Heart left ventricle (tissue), 16 donors: ENCODE measurements at regions not wholly inside any gene's neighbourhood (a gene's known extent, or its start where the extent isn't known, plus 50 kb on each side); places are given as distances from the start of the nearest gene placed in this dataset.
"Not testable (repeated sequence)": the region's sequence is repeated elsewhere in the genome, so short reads cannot be mapped to it uniquely, and the experiment has no call there.

Experiments used
- ATAC-seq, 4 donors: fragments of 200-7000 bp; cut with Tn5 transposase; one replicate each; pipeline ENCODE4 v1.9.1; 2020 to 2022; ENCODE audit warnings: moderate library complexity in 4 of 4, mild to moderate bottlenecking in 3 of 4, moderate number of reproducible peaks in 1 of 4
- DNase-seq, 5 donors: peaks; one replicate each; pipeline ENCODE4 v3.0.0-alpha.2; 2020
- H3K27ac ChIP-seq, 12 donors: fragments of 200-600 bp; sonication (generic) in 4 of 12; one replicate each; pipeline versions ENCODE4 v1.5.0 to v1.8.0; 2016 to 2022; ENCODE audit warnings: mild to moderate bottlenecking in 2 of 12
- H3K27me3 ChIP-seq, 9 donors: fragments of 200-600 bp; sonication (generic) in 2 of 9; one replicate each; pipeline versions ENCODE4 v1.5.1 to v1.8.0; 2016 to 2022; ENCODE audit warnings: mild to moderate bottlenecking in 3 of 9
- H3K36me3 ChIP-seq, 9 donors: fragments of 200-600 bp; sonication (generic) in 2 of 9; one replicate each; pipeline versions ENCODE4 v1.5.0 to v1.8.0; 2018 to 2022; ENCODE audit warnings: mild to moderate bottlenecking in 2 of 9
- H3K4me1 ChIP-seq, 12 donors: fragments of 200-600 bp; sonication (generic) in 4 of 12; one replicate each; pipeline versions ENCODE4 v1.5.0 to v1.8.0; 2016 to 2022; ENCODE audit warnings: mild to moderate bottlenecking in 3 of 12
- H3K4me3 ChIP-seq, 12 donors: fragments of 200-600 bp; sonication (generic) in 4 of 12; one replicate each; pipeline versions ENCODE4 v1.5.0 to v1.8.0; 2017 to 2022; ENCODE audit warnings: mild to moderate bottlenecking in 9 of 12, moderate library complexity in 4 of 12
- H3K9me3 ChIP-seq, 12 donors: fragments of 200-600 bp; sonication (generic) in 4 of 12; one replicate each; pipeline versions ENCODE4 v1.5.0 to v1.8.0; 2016 to 2022; ENCODE audit warnings: mild to moderate bottlenecking in 1 of 12
- CTCF ChIP-seq, 12 donors: fragments of 200-600 bp; sonication (generic) in 4 of 12; IDR thresholded peaks; one replicate each; pipeline versions ENCODE4 v1.5.0 to v1.8.0; 2018 to 2022; ENCODE audit warnings: antibody characterized with exemption in 12 of 12, mild to moderate bottlenecking in 5 of 12
- POLR2A ChIP-seq, 2 donors: fragments of 450-650 bp; IDR thresholded peaks; one replicate each; pipeline ENCODE4 v1.6.1; 2017; ENCODE audit warnings: antibody characterized with exemption in 2 of 2, mild to moderate bottlenecking in 2 of 2, moderate library complexity in 2 of 2
- WGBS, 4 donors: extraction: QIAGEN DNeasy Blood & Tissue Kit in 2 of 4; methylation state at CpG; one replicate each; pipeline versions ENCODE4 v1.1.5 to v1.1.7; 2013 to 2018; 5-methylcytosine and 5-hydroxymethylcytosine counted together
- intact Hi-C, 10 donors: fragments of 100-400 bp; cut with DNase I; formaldehyde crosslinking; loops; one replicate each; pipeline versions ENCODE4 v1.11.1 to v1.14.2; 2022
- donor health status: ischemic (EF 13 %, LVEDD 7.1; RV severe dilation, severe dysfunction).
- donor health status: healthy with polysubstance abuse.
- donor health status: DM: no; HTN: yes; CAD: no.
- donor health status: DM: no; HTN: no; CAD: no.
- donor health status: ischemic (EF 25% LVEDD 6.9; RV normal size, moderate dysfunction).
- donor health status: ischemic (EF 25% LVEDD 5.7; RV mildly dilated, moderate dysfunction).
- donor health status: healthy.
- donor health status: DM: yes; HTN: yes; CAD: no.
- donor health status: ischemic (EF 35%, LVEDD 5.7; RV mildly dilated, moderate dysfunction).
- donor health status: nonischemic (EF 11% LVEDD 7.7; RV severe dilation, severe dysfunction).
- donor health status: DM: yes; HTN: yes; CAD: no.
- donor health status: PGD.
- donor health status: ischemic (EF 29% LVEDD 5.4; RV normal size, mild dysfunction).
- donor health status: nonischemic (EF 23%, LVEDD 6.1; RV moderate dilation, normal function).

DNA sequence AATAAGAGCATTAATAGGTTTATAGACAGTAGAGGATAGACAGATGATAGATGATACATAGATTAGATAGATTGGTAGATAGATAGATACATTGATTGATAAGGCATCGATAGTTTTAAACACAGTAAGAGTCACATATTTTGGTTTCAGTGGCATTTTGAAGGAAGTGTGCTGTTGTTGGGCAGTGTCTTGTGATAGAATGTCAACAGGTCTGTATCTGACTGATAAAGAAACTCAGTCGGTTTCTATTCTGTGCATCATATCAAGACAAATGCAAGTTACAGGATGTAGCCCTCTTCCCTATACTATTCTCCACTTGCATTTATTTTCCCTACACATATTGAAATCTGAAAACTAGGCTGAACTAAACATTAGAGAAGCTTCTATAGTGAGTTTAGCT, 1229.0 kb upstream of the ZEB2 start:
- intact Hi-C loops, result no loop called here
- no peak overlapping the region for H3K4me3 ChIP-seq
- H3K27ac ChIP-seq, result no peak overlapping the region
- H3K9me3 ChIP-seq, result no peaks in the 10 kb centered on the region
- no peaks in the 10 kb centered on the region for H3K36me3 ChIP-seq
- no peaks in the 10 kb centered on the region for H3K27me3 ChIP-seq
- 24 to 26% (median 25%) methylated on average over 2 of the region's 2 CpGs for WGBS, 4 donors
- TF ChIP-seq CTCF (IDR thresholded peaks at IDR 0.05) (no peak), POLR2A (IDR thresholded peaks at IDR 0.05) (no peak)
- DNase-seq (no peak), ATAC-seq (no peak)
- peaks cover 0 to 55% (median 18%) of the 10 kb centered on the region in 12 donors for H3K4me1 ChIP-seq

- Histone ChIP-seq H3K4me3 (no peak overlapping the region), H3K9me3 (no peaks in the 10 kb centered on the region), H3K27ac (no peak overlapping the region), H3K4me1 (peaks cover 0 to 58% (median 13%) of the 10 kb centered on the region in 12 donors), H3K36me3 (no peaks in the 10 kb centered on the region), H3K27me3 (no peaks in the 10 kb centered on the region)
- DNase-seq (no peak), ATAC-seq (no peak)
- WGBS, 4 donors, result 95 to 98% (median 97%) methylated on average over 5 of the region's 5 CpGs
- TF ChIP-seq CTCF (IDR thresholded peaks at IDR 0.05), result no peak
- TF ChIP-seq POLR2A (IDR thresholded peaks at IDR 0.05), result no peak
- intact Hi-C loops, result no loop called here
Measured at GRCh38 chr2:145747715-145748114, 1227.8 kb upstream of the ZEB2 start.

GRCh38 chr2:145745387-145745721, 1225.4 kb upstream of the ZEB2 start:
- Histone ChIP-seq H3K4me1 (peaks cover 0 to 47% (median 0%) of the 10 kb centered on the region in 12 donors), H3K27ac (peak overlapping the region in 1 of 12 donors; percentile 0)
- ATAC-seq, intact Hi-C loops, H3K4me3 ChIP-seq, H3K9me3 ChIP-seq, DNase-seq, H3K27me3 ChIP-seq, H3K36me3 ChIP-seq: not testable (repeated sequence)
- WGBS, 4 donors, result 80 to 90% (median 84%) methylated on average over 4 of the region's 4 CpGs

DNA sequence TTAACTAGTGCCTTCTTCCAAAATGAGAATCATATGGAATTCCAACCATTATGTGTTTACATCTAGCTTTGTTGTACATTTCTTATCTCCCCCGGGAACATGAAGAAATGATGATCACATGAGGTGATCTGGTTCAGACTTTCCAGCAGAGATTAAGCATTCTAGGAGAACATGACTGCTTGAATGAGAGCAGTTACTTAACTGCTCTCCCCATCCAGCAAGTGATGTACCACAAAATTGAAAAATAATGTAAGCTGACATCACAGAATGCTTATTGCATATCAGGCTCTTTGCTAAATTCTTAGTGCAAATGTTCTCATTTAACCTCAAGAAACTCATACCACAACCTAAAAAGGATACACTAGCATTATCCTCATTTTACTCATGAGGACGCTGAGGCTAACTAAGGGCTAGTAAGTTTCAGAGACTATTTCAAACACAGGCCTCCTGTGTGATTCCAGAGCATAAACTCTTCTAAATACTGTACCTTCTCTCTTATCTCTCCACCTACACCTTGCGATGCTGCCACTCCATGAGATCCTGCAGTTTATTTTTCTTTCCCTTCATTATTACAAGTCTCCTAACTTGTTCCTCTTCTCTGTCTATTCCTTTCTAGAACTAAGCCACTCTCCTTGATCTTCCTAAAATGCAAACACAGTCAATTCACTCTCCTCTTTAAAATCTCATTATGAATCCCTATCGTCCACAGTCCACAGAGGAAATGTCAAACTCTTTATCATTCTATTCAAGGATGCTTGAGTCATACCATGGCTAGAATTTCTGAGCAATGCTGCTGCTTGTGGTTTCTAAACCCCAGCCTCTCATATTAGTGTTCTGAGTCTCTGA, 1224.8 kb upstream of the ZEB2 start:
- no peak for ATAC-seq
- intact Hi-C loops, result no loop called here
- WGBS, 4 donors, result 71 to 80% (median 75%) methylated on average over 4 of the region's 4 CpGs

More for the DNA sequence above, 1224.8 kb upstream of the ZEB2 start:
- no peak for DNase-seq
- H3K4me1 ChIP-seq, result peaks cover 0 to 41% (median 0%) of the 10 kb centered on the region in 12 donors
- no peaks in the 10 kb centered on the region for H3K36me3 ChIP-seq
- TF ChIP-seq CTCF (IDR thresholded peaks at IDR 0.05) (no peak), POLR2A (IDR thresholded peaks at IDR 0.05) (no peak)
- H3K27ac ChIP-seq, result peak overlapping the region in 1 of 12 donors; percentile 0
- no peak overlapping the region for H3K4me3 ChIP-seq
- no peaks in the 10 kb centered on the region for H3K9me3 ChIP-seq
- no peaks in the 10 kb centered on the region for H3K27me3 ChIP-seq
